ENCODE measurements at regions not wholly inside any gene's neighbourhood (a gene's known extent, or its start where the extent isn't known, plus 50 kb on each side); places are given as distances from the start of the nearest gene placed in this dataset.

GRCh38 chr17:55645361-55645760 is 77.3 kb downstream of the TMEM100 start:
- Histone ChIP-seq H3K27ac (no peak overlapping the region), H3K4me3 (no peak overlapping the region), H3K9me3 (no peaks in the 10 kb centered on the region), H3K36me3 (no peaks in the 10 kb centered on the region), H3K27me3 (peaks cover 3% of the 10 kb centered on the region), H3K4me1 (peaks cover 4% of the 10 kb centered on the region)
- WGBS, result 92% methylated on average over 2 of the region's 2 CpGs
- TF ChIP-seq EP300 (IDR thresholded peaks at IDR 0.05), result no peak
- no peak for TF ChIP-seq CTCF (IDR thresholded peaks at IDR 0.05)
- no peak for DNase-seq (ENCODE audit: low spot score in 2 of 2)

- TF ChIP-seq POLR2AphosphoS5 (IDR thresholded peaks at IDR 0.05) (no peak), EP300 (IDR thresholded peaks at IDR 0.05) (no peak), POLR2A (IDR thresholded peaks at IDR 0.05) (no peak)
- no peak for DNase-seq (ENCODE audit: low spot score in 2 of 2)
- 89% methylated on average over 5 of the region's 5 CpGs for WGBS
- Histone ChIP-seq H3K36me3 (no peaks in the 10 kb centered on the region), H3K27ac (no peak overlapping the region), H3K27me3 (peaks cover 3% of the 10 kb centered on the region), H3K9me3 (no peaks in the 10 kb centered on the region), H3K4me3 (no peak overlapping the region), H3K4me1 (peaks cover 4% of the 10 kb centered on the region)
Observed at GRCh38 chr17:55644346-55644745, 78.3 kb downstream of the TMEM100 start.

- WGBS, result 50% methylated on average over 1 of the region's 1 CpG
- TF ChIP-seq POLR2A (IDR thresholded peaks at IDR 0.05), result no peak
- TF ChIP-seq POLR2AphosphoS5 (IDR thresholded peaks at IDR 0.05), result no peak
- no peak for TF ChIP-seq EP300 (IDR thresholded peaks at IDR 0.05)
- no peak for TF ChIP-seq CTCF (IDR thresholded peaks at IDR 0.05)
- Histone ChIP-seq H3K27ac (no peak overlapping the region), H3K4me3 (no peak overlapping the region), H3K27me3 (no peaks in the 10 kb centered on the region), H3K4me1 (peaks cover 4% of the 10 kb centered on the region), H3K9me3 (no peaks in the 10 kb centered on the region), H3K36me3 (no peaks in the 10 kb centered on the region)
- no peak for DNase-seq (ENCODE audit: low spot score in 2 of 2)
Observed at GRCh38 chr17:55642741-55643140, 79.9 kb downstream of the TMEM100 start.

GRCh38 chr17:55641676-55642081 is 81.0 kb downstream of the TMEM100 start:
- Histone ChIP-seq H3K4me3 (no peak overlapping the region), H3K27ac (no peak overlapping the region)

GRCh38 chr17:55639096-55639495 is 83.6 kb downstream of the TMEM100 start:
- no peak overlapping the region for H3K27ac ChIP-seq
- no peak overlapping the region for H3K4me3 ChIP-seq
- no peaks in the 10 kb centered on the region for H3K9me3 ChIP-seq
- TF ChIP-seq CTCF (IDR thresholded peaks at IDR 0.05), result no peak
- TF ChIP-seq EP300 (IDR thresholded peaks at IDR 0.05), result no peak
- TF ChIP-seq POLR2AphosphoS5 (IDR thresholded peaks at IDR 0.05), result no peak
- TF ChIP-seq POLR2A (IDR thresholded peaks at IDR 0.05), result no peak
- no peaks in the 10 kb centered on the region for H3K36me3 ChIP-seq
- H3K27me3 ChIP-seq, result no peaks in the 10 kb centered on the region
- 66% methylated on average over 4 of the region's 4 CpGs for WGBS
- no peak for DNase-seq (ENCODE audit: low spot score in 2 of 2)
- peaks cover 23% of the 10 kb centered on the region for H3K4me1 ChIP-seq

More at GRCh38 chr17:55641676-55642081, 81.0 kb downstream of the TMEM100 start:
- Histone ChIP-seq H3K9me3 (no peaks in the 10 kb centered on the region), H3K4me1 (peaks cover 4% of the 10 kb centered on the region), H3K27me3 (no peaks in the 10 kb centered on the region), H3K36me3 (no peaks in the 10 kb centered on the region)
- 24% methylated on average over 3 of the region's 3 CpGs for WGBS
- TF ChIP-seq POLR2AphosphoS5 (IDR thresholded peaks at IDR 0.05), result no peak
- TF ChIP-seq CTCF (IDR thresholded peaks at IDR 0.05), result peak; percentile 38 to 39
- peak in 1 of 2 donors; percentile 83 for DNase-seq (ENCODE audit: low spot score in 2 of 2)

- DNase-seq (ENCODE audit: low spot score in 2 of 2), result no peak
- TF ChIP-seq POLR2A (IDR thresholded peaks at IDR 0.05), result no peak
- no peak for TF ChIP-seq POLR2AphosphoS5 (IDR thresholded peaks at IDR 0.05)
- TF ChIP-seq EP300 (IDR thresholded peaks at IDR 0.05), result no peak
- no peak for TF ChIP-seq CTCF (IDR thresholded peaks at IDR 0.05)
- Histone ChIP-seq H3K36me3 (no peaks in the 10 kb centered on the region), H3K27ac (no peak overlapping the region), H3K4me3 (peak overlapping the region; percentile 2), H3K4me1 (peaks cover 24% of the 10 kb centered on the region), H3K27me3 (no peaks in the 10 kb centered on the region), H3K9me3 (no peaks in the 10 kb centered on the region)
- 27% methylated on average over 5 of the region's 5 CpGs for WGBS
Observed at GRCh38 chr17:55635253-55635914, 87.3 kb downstream of the TMEM100 start.
